K562 (cell line): ENCODE measurements at regions not wholly inside any gene's neighbourhood (a gene's known extent, or its start where the extent isn't known, plus 50 kb on each side); places are given as distances from the start of the nearest gene placed in this dataset.

Experiments used
- ATAC-seq: fragments of 200-7000 bp; cut with Tn5 transposase; 3 replicates; pipeline ENCODE4 v1.9.1; 2020; ENCODE audit warnings: moderate library complexity
- BruUV-seq: library from RNA; stranded (reverse); fragments of 400-500 nt; replicated peaks from 2 replicates; lab custom pipeline; 2021; lab: Mats Ljungman, UMichigan
- CTCF ChIA-PET: fragments of 300-600 bp; formaldehyde crosslinking; extraction: SDS; loops from one replicate; lab custom pipeline; 2021; ENCODE audit warnings: low intra/inter-chr PET ratio; lab: Yijun Ruan, JAX
- POLR2A ChIA-PET: fragments of 300-600, 350-650 bp; sonication (Branson Sonifier 250); formaldehyde crosslinking; extraction: SDS; loops from one replicate; lab custom pipeline; 2021; ENCODE audit warnings: antibody characterized with exemption, inconsistent platforms; lab: Yijun Ruan, JAX
- DNase-seq, 4 experiments: peaks; one replicate each; pipeline versions ENCODE4 v3.0.0 to v3.0.0-alpha.2; 2011 to 2018; ENCODE audit warnings: low spot score in 3 of 4, mixed read lengths in 3 of 4; ENCODE audit errors: extremely low read depth in 1 of 4
- FAIRE-seq: peaks from 2 replicates; lab custom pipeline; 2011; peaks lifted over from hg19 to GRCh38; lab: Jason Lieb, UNC
- H2AFZ ChIP-seq: 2 replicates; pipeline ENCODE4 v1.6.0; 2011; ENCODE audit warnings: low read depth, low read length, control low read depth, inconsistent platforms
- H3K27ac ChIP-seq: fragments of 200-600 bp; 3 replicates; pipeline ENCODE4 v1.8.0; 2011; ENCODE audit warnings: low read depth, mild to moderate bottlenecking, control low read depth, inconsistent platforms, low read length, moderate library complexity, mixed read lengths; ENCODE audit errors: extremely low read depth
- H3K27me3 ChIP-seq, 2 experiments: fragments of 300-600 bp in 1 of 2; 2 replicates in 1 of 2; 3 replicates in 1 of 2; pipeline versions ENCODE4 v1.6.0 to v1.8.0; 2011; ENCODE audit warnings: inconsistent platforms in 2 of 2, low read length in 2 of 2, mild to moderate bottlenecking in 1 of 2, mixed read lengths in 1 of 2, moderate library complexity in 1 of 2; ENCODE audit not compliant: control insufficient read depth in 2 of 2, insufficient read depth in 2 of 2
- H3K36me3 ChIP-seq: fragments of 300-600 bp; 3 replicates; pipeline ENCODE4 v1.8.0; 2011; ENCODE audit warnings: mild to moderate bottlenecking, low read length, inconsistent platforms; ENCODE audit not compliant: control insufficient read depth, insufficient read depth
- H3K4me1 ChIP-seq, 2 experiments: fragments of 200-600 bp in 1 of 2; replicated peaks in 1 of 2; 2 replicates in 1 of 2; 3 replicates in 1 of 2; pipeline versions ENCODE4 v1.5.1 to v1.8.0; 2011; ENCODE audit warnings: inconsistent platforms in 2 of 2, low read length in 2 of 2, mild to moderate bottlenecking in 1 of 2, mixed read lengths in 1 of 2, moderate library complexity in 1 of 2; ENCODE audit not compliant: control insufficient read depth in 2 of 2, insufficient read depth in 2 of 2
- H3K4me2 ChIP-seq: 2 replicates; pipeline ENCODE4 v1.6.1; 2011; ENCODE audit warnings: low read length, control low read depth, inconsistent platforms, mixed read lengths; ENCODE audit not compliant: insufficient read depth
- H3K4me3 ChIP-seq: fragments of 200-600 bp; sonication (generic), shearing (Covaris generic); 2 replicates; pipeline ENCODE4 v1.5.1; 2016; ENCODE audit warnings: control low read depth, inconsistent platforms
- H3K79me2 ChIP-seq: fragments of 200-600 bp; 3 replicates; pipeline ENCODE4 v1.8.0; 2011; ENCODE audit warnings: low read length, inconsistent platforms; ENCODE audit not compliant: control insufficient read depth, insufficient read depth
- H3K9ac ChIP-seq, 2 experiments: 2 replicates each; pipeline versions ENCODE4 v1.6.0 to v1.6.1; 2011; ENCODE audit warnings: low read depth in 2 of 2, low read length in 2 of 2, control low read depth in 1 of 2, inconsistent platforms in 1 of 2, mild to moderate bottlenecking in 1 of 2, mixed read lengths in 1 of 2; ENCODE audit not compliant: insufficient read depth in 1 of 2
- H3K9me1 ChIP-seq: one replicate; pipeline ENCODE4 v1.6.0; 2011; ENCODE audit warnings: inconsistent platforms, mild to moderate bottlenecking, low read length, moderate library complexity; ENCODE audit not compliant: control insufficient read depth, insufficient read depth
- H3K9me3 ChIP-seq: replicated peaks from 2 replicates; pipeline ENCODE4 v1.5.1; 2011; ENCODE audit warnings: low read depth, low read length, inconsistent platforms; ENCODE audit not compliant: control insufficient read depth, insufficient read depth
- H4K20me1 ChIP-seq: replicated peaks from 2 replicates; pipeline ENCODE4 v1.6.1; 2011; ENCODE audit warnings: low read length, inconsistent platforms, mixed read lengths; ENCODE audit not compliant: control insufficient read depth, insufficient read depth
- BHLHE40 ChIP-seq: IDR thresholded peaks from 2 replicates; pipeline ENCODE4 v1.6.1; 2011; ENCODE audit warnings: low read length, improper control_type of control experiment
- CBFB ChIP-seq: sonication (generic); formaldehyde crosslinking; IDR thresholded peaks from 2 replicates; pipeline ENCODE4 v1.4.0; 2020; ENCODE audit warnings: mild to moderate bottlenecking, missing genetic modification reagents
- CHD2 ChIP-seq: IDR thresholded peaks from 2 replicates; pipeline ENCODE4 v1.6.1; 2011; ENCODE audit warnings: low read depth, low read length
- CREBBP ChIP-seq: IDR thresholded peaks from one replicate; pipeline ENCODE4 v1.6.1; 2012; ENCODE audit warnings: low read depth, mild to moderate bottlenecking, control low read depth, inconsistent platforms, low read length
- GATAD2A ChIP-seq: fragments of 450-650 bp; IDR thresholded peaks from 2 replicates; pipeline ENCODE4 v1.6.1; 2017
- HMG20A ChIP-seq: fragments of 450-650 bp; formaldehyde crosslinking; conservative IDR thresholded peaks from 2 replicates; pipeline ENCODE4 v1.4.0; 2020; ENCODE audit warnings: mild to moderate bottlenecking, mixed read lengths
- NFATC3 ChIP-seq: fragments of 450-650 bp; IDR thresholded peaks from 2 replicates; pipeline ENCODE4 v1.6.1; 2017; ENCODE audit warnings: mild to moderate bottlenecking
- PHF20 ChIP-seq: fragments of 450-650 bp; IDR thresholded peaks from 2 replicates; pipeline ENCODE4 v1.6.1; 2018; ENCODE audit not compliant: partially characterized antibody
- SMAD3 ChIP-seq: fragments of 450-650 bp; formaldehyde crosslinking; conservative IDR thresholded peaks from 2 replicates; pipeline ENCODE4 v1.4.0; 2020; ENCODE audit warnings: mild to moderate bottlenecking
- SRSF1 ChIP-seq: fragments of 200-400 bp; formaldehyde crosslinking; IDR thresholded peaks from 2 replicates; pipeline ENCODE4 v1.6.1; 2017; ENCODE audit warnings: mild to moderate bottlenecking, low read depth, low read length, moderate library complexity
- XRCC4 ChIP-seq: IDR thresholded peaks from one replicate; pipeline ENCODE4 v1.6.1; 2011; ENCODE audit not compliant: insufficient read depth, insufficient read length; ENCODE audit errors: extremely low read depth
- ZNF561 ChIP-seq: fragments of 450-650 bp; formaldehyde crosslinking; conservative IDR thresholded peaks from 2 replicates; pipeline ENCODE4 v1.4.0; 2020; ENCODE audit warnings: mild to moderate bottlenecking, moderate library complexity
- ZNF77 ChIP-seq: fragments of 250-450 bp; sonication (Bioruptor Pico); IDR thresholded peaks from 2 replicates; pipeline ENCODE4 v1.5.0; 2020
- WGBS: fragments of 100-300 bp; shearing (Covaris generic); methylation state at CpG from one replicate; pipeline ENCODE4 v1.1.6; 2016; ENCODE audit warnings: low coverage, mixed read lengths; ENCODE audit not compliant: insufficient coverage; ENCODE audit errors: missing lambda C conversion rate; 5-methylcytosine and 5-hydroxymethylcytosine counted together
- in situ Hi-C: fragments of 300-500 bp; cut with MboI; formaldehyde crosslinking; loops from 4 replicates; pipeline ENCODE4 v1.15.0; 2018; ENCODE audit warnings: inconsistent platforms, mixed read lengths
- intact Hi-C: fragments of 100-400 bp; cut with micrococcal nuclease; formaldehyde crosslinking; loops from 2 replicates; pipeline ENCODE4 v1.14.2; 2022
- TF ChIP-seq, protein P1 (sequence below): IDR thresholded peaks from 3 replicates; pipeline ENCODE4 v1.6.1; 2011; ENCODE audit warnings: borderline replicate concordance, mild to moderate bottlenecking, moderate library complexity; ENCODE audit not compliant: insufficient read length; ENCODE audit errors: extremely low read depth
- TF ChIP-seq, protein P2 (sequence below): fragments of 250-450 bp; sonication (Bioruptor Pico); IDR thresholded peaks from 2 replicates; pipeline ENCODE4 v1.4.0; 2020; ENCODE audit warnings: borderline replicate concordance
- TF ChIP-seq, protein P3 (sequence below), 2 experiments: fragments of 450-650 bp in 1 of 2; IDR thresholded peaks; 2 replicates each; pipeline ENCODE4 v1.6.1; 2011 to 2017; ENCODE audit warnings: low read depth in 2 of 2, antibody characterized with exemption in 1 of 2, borderline replicate concordance in 1 of 2, low read length in 1 of 2, mild to moderate bottlenecking in 1 of 2, mixed read lengths in 1 of 2; ENCODE audit not compliant: control insufficient read depth in 1 of 2

DNA sequence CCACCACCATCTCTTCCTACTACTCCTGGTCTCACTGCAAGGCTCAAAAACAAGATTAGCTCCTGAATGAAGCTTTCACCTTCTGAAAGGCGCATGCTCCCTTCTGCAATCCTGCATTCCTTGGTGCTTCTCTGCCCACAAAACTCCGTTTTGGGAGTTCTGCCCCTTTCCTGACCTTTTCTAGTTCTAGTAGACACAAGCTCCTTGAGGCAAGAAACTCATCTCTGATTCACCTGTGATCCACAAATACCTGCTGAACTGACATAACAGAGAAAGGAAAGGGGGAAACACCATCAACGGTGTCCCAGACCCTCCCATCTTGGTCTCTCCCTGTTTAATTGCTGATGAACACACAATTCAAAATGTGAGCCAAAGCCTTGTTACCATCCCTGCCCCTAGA, 64.0 kb upstream of the EGR2 start:
- Histone ChIP-seq H4K20me1 (no peaks in the 10 kb centered on the region), H3K9me1 (no peaks in the 10 kb centered on the region), H3K4me3 (no peak overlapping the region), H3K79me2 (no peaks in the 10 kb centered on the region), H3K36me3 (no peaks in the 10 kb centered on the region), H3K27me3 (0 out of 5 replicates have a peak, but pooled peaks cover 0 to 2% of the 10 kb centered on the region in 2 experiments), H3K9ac (no peak overlapping the region), H3K4me2 (no peak overlapping the region), H2AFZ (no peak overlapping the region), H3K27ac (no peak overlapping the region), H3K4me1 (no peaks in the 10 kb centered on the region), H3K9me3 (no peaks in the 10 kb centered on the region)
- in situ Hi-C loops (no loop called here), intact Hi-C loops (no loop called here)
- BruUV-seq, result no TSS peak
- DNase-seq (no peak), ATAC-seq (no peak), FAIRE-seq (no peak)
- WGBS, result 0% methylated on average over 3 of the region's 3 CpGs
- POLR2A ChIA-PET, result interaction anchor here (0.6 to 1.2 kb wide), 2 partner anchors 11 to 404 kb away, joined by 3 to 5 read pairs; no protein-coding TSS in a partner anchor
- CTCF ChIA-PET, result no interaction called here
- TF ChIP-seq CHD2, result no peak
- no peak for TF ChIP-seq SMAD3
- TF ChIP-seq, protein P1, sequence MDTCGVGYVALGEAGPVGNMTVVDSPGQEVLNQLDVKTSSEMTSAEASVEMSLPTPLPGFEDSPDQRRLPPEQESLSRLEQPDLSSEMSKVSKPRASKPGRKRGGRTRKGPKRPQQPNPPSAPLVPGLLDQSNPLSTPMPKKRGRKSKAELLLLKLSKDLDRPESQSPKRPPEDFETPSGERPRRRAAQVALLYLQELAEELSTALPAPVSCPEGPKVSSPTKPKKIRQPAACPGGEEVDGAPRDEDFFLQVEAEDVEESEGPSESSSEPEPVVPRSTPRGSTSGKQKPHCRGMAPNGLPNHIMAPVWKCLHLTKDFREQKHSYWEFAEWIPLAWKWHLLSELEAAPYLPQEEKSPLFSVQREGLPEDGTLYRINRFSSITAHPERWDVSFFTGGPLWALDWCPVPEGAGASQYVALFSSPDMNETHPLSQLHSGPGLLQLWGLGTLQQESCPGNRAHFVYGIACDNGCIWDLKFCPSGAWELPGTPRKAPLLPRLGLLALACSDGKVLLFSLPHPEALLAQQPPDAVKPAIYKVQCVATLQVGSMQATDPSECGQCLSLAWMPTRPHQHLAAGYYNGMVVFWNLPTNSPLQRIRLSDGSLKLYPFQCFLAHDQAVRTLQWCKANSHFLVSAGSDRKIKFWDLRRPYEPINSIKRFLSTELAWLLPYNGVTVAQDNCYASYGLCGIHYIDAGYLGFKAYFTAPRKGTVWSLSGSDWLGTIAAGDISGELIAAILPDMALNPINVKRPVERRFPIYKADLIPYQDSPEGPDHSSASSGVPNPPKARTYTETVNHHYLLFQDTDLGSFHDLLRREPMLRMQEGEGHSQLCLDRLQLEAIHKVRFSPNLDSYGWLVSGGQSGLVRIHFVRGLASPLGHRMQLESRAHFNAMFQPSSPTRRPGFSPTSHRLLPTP, result no peak
- no peak for TF ChIP-seq SRSF1
- no peak for TF ChIP-seq BHLHE40
- TF ChIP-seq CREBBP, result no peak
- TF ChIP-seq, protein P2, sequence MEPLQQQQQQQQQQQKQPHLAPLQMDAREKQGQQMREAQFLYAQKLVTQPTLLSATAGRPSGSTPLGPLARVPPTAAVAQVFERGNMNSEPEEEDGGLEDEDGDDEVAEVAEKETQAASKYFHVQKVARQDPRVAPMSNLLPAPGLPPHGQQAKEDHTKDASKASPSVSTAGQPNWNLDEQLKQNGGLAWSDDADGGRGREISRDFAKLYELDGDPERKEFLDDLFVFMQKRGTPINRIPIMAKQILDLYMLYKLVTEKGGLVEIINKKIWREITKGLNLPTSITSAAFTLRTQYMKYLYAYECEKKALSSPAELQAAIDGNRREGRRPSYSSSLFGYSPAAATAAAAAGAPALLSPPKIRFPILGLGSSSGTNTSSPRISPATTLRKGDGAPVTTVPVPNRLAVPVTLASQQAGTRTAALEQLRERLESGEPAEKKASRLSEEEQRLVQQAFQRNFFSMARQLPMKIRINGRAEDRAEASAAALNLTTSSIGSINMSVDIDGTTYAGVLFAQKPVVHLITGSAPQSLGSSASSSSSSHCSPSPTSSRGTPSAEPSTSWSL (CRISPR knock-in tag), result no peak
- no peak for TF ChIP-seq PHF20
- TF ChIP-seq, protein P3, sequence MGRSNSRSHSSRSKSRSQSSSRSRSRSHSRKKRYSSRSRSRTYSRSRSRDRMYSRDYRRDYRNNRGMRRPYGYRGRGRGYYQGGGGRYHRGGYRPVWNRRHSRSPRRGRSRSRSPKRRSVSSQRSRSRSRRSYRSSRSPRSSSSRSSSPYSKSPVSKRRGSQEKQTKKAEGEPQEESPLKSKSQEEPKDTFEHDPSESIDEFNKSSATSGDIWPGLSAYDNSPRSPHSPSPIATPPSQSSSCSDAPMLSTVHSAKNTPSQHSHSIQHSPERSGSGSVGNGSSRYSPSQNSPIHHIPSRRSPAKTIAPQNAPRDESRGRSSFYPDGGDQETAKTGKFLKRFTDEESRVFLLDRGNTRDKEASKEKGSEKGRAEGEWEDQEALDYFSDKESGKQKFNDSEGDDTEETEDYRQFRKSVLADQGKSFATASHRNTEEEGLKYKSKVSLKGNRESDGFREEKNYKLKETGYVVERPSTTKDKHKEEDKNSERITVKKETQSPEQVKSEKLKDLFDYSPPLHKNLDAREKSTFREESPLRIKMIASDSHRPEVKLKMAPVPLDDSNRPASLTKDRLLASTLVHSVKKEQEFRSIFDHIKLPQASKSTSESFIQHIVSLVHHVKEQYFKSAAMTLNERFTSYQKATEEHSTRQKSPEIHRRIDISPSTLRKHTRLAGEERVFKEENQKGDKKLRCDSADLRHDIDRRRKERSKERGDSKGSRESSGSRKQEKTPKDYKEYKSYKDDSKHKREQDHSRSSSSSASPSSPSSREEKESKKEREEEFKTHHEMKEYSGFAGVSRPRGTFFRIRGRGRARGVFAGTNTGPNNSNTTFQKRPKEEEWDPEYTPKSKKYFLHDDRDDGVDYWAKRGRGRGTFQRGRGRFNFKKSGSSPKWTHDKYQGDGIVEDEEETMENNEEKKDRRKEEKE (IDR thresholded peaks at IDR 0.05; ENCODE audit: borderline replicate concordance in 1 of 2, control insufficient read depth in 1 of 2, low read depth in 2 of 2, low read length in 1 of 2), result no peak
- no peak for TF ChIP-seq HMG20A (CRISPR knock-in tag)
- TF ChIP-seq GATAD2A, result no peak
- TF ChIP-seq ZNF77 (CRISPR knock-in tag), result no peak
- no peak for TF ChIP-seq ZNF561 (CRISPR knock-in tag)
- no peak for TF ChIP-seq NFATC3
- no peak for TF ChIP-seq CBFB (CRISPR knock-in tag)
- TF ChIP-seq XRCC4, result no peak
